Peyer's patch (tissue), 4 donors: ENCODE measurements at regions not wholly inside any gene's neighbourhood (a gene's known extent, or its start where the extent isn't known, plus 50 kb on each side); places are given as distances from the start of the nearest gene placed in this dataset.

Experiments
- DNase-seq, 3 donors: peaks; one replicate each; pipeline ENCODE4 v3.0.0-alpha.2; 2017 to 2019
- H3K27ac ChIP-seq, 4 donors: fragments of 200-600 bp; sonication (generic); one replicate each; pipeline ENCODE4 v1.5.1; 2016 to 2019
- H3K27me3 ChIP-seq, 2 donors: fragments of 200-600 bp; sonication (generic); one replicate each; pipeline ENCODE4 v1.5.1; 2019
- H3K36me3 ChIP-seq, 3 donors: fragments of 200-600 bp; sonication (generic); one replicate each; pipeline ENCODE4 v1.5.1; 2016 to 2019
- H3K4me1 ChIP-seq, 4 donors: fragments of 200-600 bp; sonication (generic); one replicate each; pipeline ENCODE4 v1.5.1; 2016 to 2019
- H3K4me3 ChIP-seq, 4 donors: fragments of 200-600 bp; sonication (generic); 1 replicate in 3 of 4; 2 replicates in 1 of 4; pipeline ENCODE4 v1.5.1; 2016 to 2019; ENCODE audit warnings: mild to moderate bottlenecking in 1 of 4
- H3K9me3 ChIP-seq, 4 donors: fragments of 200-600 bp; sonication (generic); one replicate each; pipeline ENCODE4 v1.5.1; 2016 to 2019; ENCODE audit warnings: mild to moderate bottlenecking in 1 of 4
- CTCF ChIP-seq, 6 experiments: fragments of 450-650 bp in 4 of 6; fragments of 200-600 bp in 2 of 6; sonication (generic) in 1 of 6; IDR thresholded peaks; one replicate each; pipeline ENCODE4 v1.5.1; 2017 to 2019; ENCODE audit warnings: antibody characterized with exemption in 6 of 6, mild to moderate bottlenecking in 3 of 6, moderate library complexity in 1 of 6
- POLR2A ChIP-seq, 2 donors: fragments of 450-650 bp; IDR thresholded peaks; one replicate each; pipeline ENCODE4 v1.5.1; 2017; ENCODE audit warnings: antibody characterized with exemption in 2 of 2, mild to moderate bottlenecking in 2 of 2, moderate library complexity in 2 of 2

GRCh38 chr18:47758000-47758399 is 172.5 kb downstream of the SMAD2 start:
- no peaks in the 10 kb centered on the region for H3K4me1 ChIP-seq
- H3K27me3 ChIP-seq, result no peaks in the 10 kb centered on the region
- no peaks in the 10 kb centered on the region for H3K36me3 ChIP-seq
- DNase-seq, result no peak
- H3K4me3 ChIP-seq, result no peak overlapping the region
- no peak overlapping the region for H3K27ac ChIP-seq
- no peaks in the 10 kb centered on the region for H3K9me3 ChIP-seq
- TF ChIP-seq CTCF (IDR thresholded peaks at IDR 0.05) (peak in 3 of 6 experiments; percentile 20 to 28 (median 28)), POLR2A (IDR thresholded peaks at IDR 0.05) (no peak)

- peak; percentile 22 to 80 (median 74) for DNase-seq
- H3K36me3 ChIP-seq, result no peaks in the 10 kb centered on the region
- H3K4me1 ChIP-seq, result no peaks in the 10 kb centered on the region
- TF ChIP-seq CTCF (IDR thresholded peaks at IDR 0.05) (peak; percentile 10 to 78 (median 74)), POLR2A (IDR thresholded peaks at IDR 0.05) (no peak)
- no peaks in the 10 kb centered on the region for H3K27me3 ChIP-seq
- no peak overlapping the region for H3K4me3 ChIP-seq
- H3K9me3 ChIP-seq, result no peaks in the 10 kb centered on the region
- H3K27ac ChIP-seq, result no peak overlapping the region
Measured at GRCh38 chr18:47756364-47757016, 174.0 kb downstream of the SMAD2 start.

- Histone ChIP-seq H3K4me1 (no peaks in the 10 kb centered on the region), H3K9me3 (no peaks in the 10 kb centered on the region), H3K27me3 (no peaks in the 10 kb centered on the region), H3K36me3 (no peaks in the 10 kb centered on the region), H3K4me3 (no peak overlapping the region), H3K27ac (no peak overlapping the region)
- no peak for DNase-seq
- no peak for TF ChIP-seq POLR2A (IDR thresholded peaks at IDR 0.05)
- no peak for TF ChIP-seq CTCF (IDR thresholded peaks at IDR 0.05)
Measured at GRCh38 chr18:47755102-47755456, 175.4 kb downstream of the SMAD2 start.

- H3K4me3 ChIP-seq, result no peak overlapping the region
- TF ChIP-seq POLR2A (IDR thresholded peaks at IDR 0.05) (no peak), CTCF (IDR thresholded peaks at IDR 0.05) (peak in 5 of 6 experiments; percentile 16 to 60 (median 55))
- H3K4me1 ChIP-seq, result no peaks in the 10 kb centered on the region
- H3K27ac ChIP-seq, result no peak overlapping the region
- no peaks in the 10 kb centered on the region for H3K36me3 ChIP-seq
- H3K9me3 ChIP-seq, result no peaks in the 10 kb centered on the region
- no peaks in the 10 kb centered on the region for H3K27me3 ChIP-seq
- DNase-seq, result peak in 2 of 3 donors; percentile 62 to 63
Measured at GRCh38 chr18:47754311-47755101, 176.0 kb downstream of the SMAD2 start.

GRCh38 chr18:47752796-47753645 is 177.4 kb downstream of the SMAD2 start:
- Histone ChIP-seq H3K27ac (no peak overlapping the region), H3K9me3 (no peaks in the 10 kb centered on the region), H3K4me1 (peaks cover 0 to 8% (median 0%) of the 10 kb centered on the region in 4 donors), H3K4me3 (no peak overlapping the region), H3K36me3 (no peaks in the 10 kb centered on the region), H3K27me3 (no peaks in the 10 kb centered on the region)
- no peak for DNase-seq
- no peak for TF ChIP-seq POLR2A (IDR thresholded peaks at IDR 0.05)
- no peak for TF ChIP-seq CTCF (IDR thresholded peaks at IDR 0.05)
